CD14-positive monocyte (primary cell): ENCODE measurements at regions not wholly inside any gene's neighbourhood (a gene's known extent, or its start where the extent isn't known, plus 50 kb on each side); places are given as distances from the start of the nearest gene placed in this dataset.
A peak's percentile ranks its signal among the peaks of the same experiment; 100 is the strongest.

Source experiments
- DNase-seq, 3 donors: peaks; one replicate each; pipeline ENCODE4 v3.0.0-alpha.2; 2011 to 2022
- H2AFZ ChIP-seq: 2 replicates; pipeline ENCODE4 v1.6.0; 2012; ENCODE audit warnings: mild to moderate bottlenecking, low read depth, low read length, inconsistent platforms; ENCODE audit not compliant: insufficient read depth, poor library complexity, severe bottlenecking
- H3K27ac ChIP-seq, 2 donors: 1 replicate in 1 of 2; 2 replicates in 1 of 2; pipeline ENCODE4 v1.5.1; 2012 to 2013; ENCODE audit warnings: low read length in 2 of 2, control low read depth in 1 of 2, inconsistent platforms in 1 of 2, low read depth in 1 of 2, mild to moderate bottlenecking in 1 of 2
- H3K27me3 ChIP-seq, 2 donors: one replicate each; pipeline versions ENCODE4 v1.6.0 to v1.6.1; 2011 to 2013; ENCODE audit warnings: low read length in 2 of 2; ENCODE audit not compliant: control insufficient read depth in 2 of 2, insufficient read depth in 2 of 2
- H3K36me3 ChIP-seq, 2 donors: replicated peaks in 1 of 2; 1 replicate in 1 of 2; 2 replicates in 1 of 2; pipeline versions ENCODE4 v1.5.1 to v1.6.1; 2012 to 2013; ENCODE audit warnings: low read length in 2 of 2, control low read depth in 1 of 2, inconsistent platforms in 1 of 2, mild to moderate bottlenecking in 1 of 2; ENCODE audit not compliant: insufficient read depth in 2 of 2, control insufficient read depth in 1 of 2
- H3K4me1 ChIP-seq, 2 donors: 1 replicate in 1 of 2; 2 replicates in 1 of 2; pipeline versions ENCODE4 v1.5.1 to v1.6.1; 2012 to 2013; ENCODE audit warnings: low read length in 2 of 2, control low read depth in 1 of 2, inconsistent platforms in 1 of 2, mild to moderate bottlenecking in 1 of 2, moderate library complexity in 1 of 2; ENCODE audit not compliant: insufficient read depth in 2 of 2, control insufficient read depth in 1 of 2
- H3K4me2 ChIP-seq: replicated peaks from 2 replicates; pipeline ENCODE3; 2012; ENCODE audit warnings: low read length, moderate library complexity, mild to moderate bottlenecking; ENCODE audit not compliant: poor library complexity, severe bottlenecking; ENCODE audit errors: extremely low read depth
- H3K4me3 ChIP-seq, 3 experiments: fragments of 200-600 bp in 1 of 3; sonication (generic) in 1 of 3; replicated peaks in 1 of 3; 1 replicate in 2 of 3; 2 replicates in 1 of 3; pipeline ENCODE4 v1.5.1; 2011 to 2013; ENCODE audit warnings: low read length in 3 of 3, mild to moderate bottlenecking in 3 of 3, control low read depth in 2 of 3, low read depth in 2 of 3, inconsistent platforms in 1 of 3, moderate library complexity in 1 of 3
- H3K79me2 ChIP-seq: 2 replicates; pipeline ENCODE4 v1.6.0; 2012; ENCODE audit warnings: mild to moderate bottlenecking, control low read depth, inconsistent platforms, low read length, moderate library complexity; ENCODE audit not compliant: insufficient read depth
- H3K9ac ChIP-seq: 2 replicates; pipeline ENCODE4 v1.6.0; 2017; ENCODE audit warnings: low read length, mild to moderate bottlenecking; ENCODE audit not compliant: insufficient read depth, poor library complexity, severe bottlenecking
- H3K9me3 ChIP-seq, 2 donors: replicated peaks in 1 of 2; 1 replicate in 1 of 2; 2 replicates in 1 of 2; pipeline versions ENCODE4 v1.5.1 to v1.6.1; 2012 to 2013; ENCODE audit warnings: low read length in 2 of 2, control low read depth in 1 of 2; ENCODE audit not compliant: control insufficient read depth in 1 of 2, insufficient read depth in 1 of 2
- H4K20me1 ChIP-seq: 2 replicates; pipeline ENCODE4 v1.6.0; 2012; ENCODE audit warnings: mild to moderate bottlenecking, low read length, control low read depth, moderate library complexity; ENCODE audit not compliant: insufficient read depth
- H3K27ac Mint-ChIP-seq, 7 donors: one replicate each; pipeline ENCODE4 v1.8.0; 2020; ENCODE audit warnings: mild to moderate bottlenecking in 7 of 7, mixed read lengths in 7 of 7, moderate library complexity in 6 of 7, inconsistent platforms in 2 of 7
- H3K27me3 Mint-ChIP-seq, 3 donors: one replicate each; pipeline ENCODE4 v1.8.0; 2021 to 2022; ENCODE audit warnings: low read depth in 3 of 3, mild to moderate bottlenecking in 3 of 3, mixed read lengths in 3 of 3, moderate library complexity in 3 of 3, inconsistent platforms in 1 of 3
- H3K36me3 Mint-ChIP-seq, 2 donors: one replicate each; pipeline ENCODE4 v1.8.0; 2020; ENCODE audit warnings: mixed read lengths in 2 of 2, inconsistent platforms in 1 of 2, mild to moderate bottlenecking in 1 of 2
- H3K4me1 Mint-ChIP-seq: one replicate; pipeline ENCODE4 v1.8.0; 2020; ENCODE audit warnings: mild to moderate bottlenecking, mixed read lengths
- H3K4me3 Mint-ChIP-seq, 2 donors: one replicate each; pipeline ENCODE4 v1.8.0; 2020; ENCODE audit warnings: mild to moderate bottlenecking in 2 of 2, mixed read lengths in 2 of 2, moderate library complexity in 1 of 2
- H3K9me3 Mint-ChIP-seq, 7 donors: one replicate each; pipeline ENCODE4 v1.8.0; 2020 to 2022; ENCODE audit warnings: mixed read lengths in 7 of 7, mild to moderate bottlenecking in 6 of 7, moderate library complexity in 6 of 7, inconsistent platforms in 2 of 7
- WGBS: methylation state at CpG from one replicate; pipeline ENCODE4 v1.1.5; 2013; ENCODE audit warnings: missing lambda C conversion rate; ENCODE audit not compliant: insufficient coverage; 5-methylcytosine and 5-hydroxymethylcytosine counted together
- intact Hi-C, 2 donors: fragments of 100-400 bp; cut with micrococcal nuclease; formaldehyde crosslinking; loops; one replicate each; pipeline versions ENCODE4 v1.15.0 to v1.15.1; 2023
- TF ChIP-seq, protein P1 (sequence below): fragments of 200-600 bp; IDR thresholded peaks from one replicate; pipeline ENCODE4 v1.8.0; 2022; ENCODE audit warnings: antibody characterized with exemption, mild to moderate bottlenecking

DNA sequence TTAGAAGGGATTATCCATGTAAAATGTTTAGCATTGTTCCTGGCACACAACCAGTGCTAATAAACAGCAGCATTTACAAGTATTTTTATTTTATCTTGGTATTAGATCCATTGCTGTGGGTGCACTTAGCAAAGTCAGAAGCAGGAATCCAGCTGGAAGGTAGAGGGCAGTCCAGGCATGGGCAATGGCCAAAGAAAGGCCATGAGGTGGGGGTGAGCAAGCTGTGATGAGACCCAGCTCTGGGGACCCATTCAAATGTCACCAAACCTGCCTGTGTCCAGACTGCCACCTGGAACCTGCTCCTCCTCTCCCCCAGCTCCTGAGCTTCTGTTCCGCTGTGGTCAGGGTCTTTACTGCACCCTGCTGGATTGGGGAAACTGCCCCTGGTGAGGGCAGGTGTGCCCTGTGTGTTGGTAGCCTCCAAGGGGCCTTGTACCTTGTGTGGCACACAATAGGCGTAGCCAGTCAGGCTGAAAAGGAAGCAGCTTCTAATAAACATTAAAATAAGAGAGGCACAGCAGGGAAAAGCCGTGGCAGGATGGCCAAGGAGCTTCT lies 118.0 kb upstream of the CRHR1 start:
- Mint-ChIP-seq H3K4me1 (no peaks in the 10 kb centered on the region), H3K4me3 (no peak overlapping the region), H3K9me3 (peaks cover 0 to 4% (median 3%) of the 10 kb centered on the region in 7 donors), H3K27me3 (peaks cover 12 to 20% (median 13%) of the 10 kb centered on the region in 3 donors), H3K36me3 (no peaks in the 10 kb centered on the region), H3K27ac (peak overlapping the region in 1 of 7 donors; percentile 26)
- H3K27ac ChIP-seq, result no peak overlapping the region
- no peaks in the 10 kb centered on the region for H3K4me1 ChIP-seq
- DNase-seq, result no peak
- TF ChIP-seq, protein P1, sequence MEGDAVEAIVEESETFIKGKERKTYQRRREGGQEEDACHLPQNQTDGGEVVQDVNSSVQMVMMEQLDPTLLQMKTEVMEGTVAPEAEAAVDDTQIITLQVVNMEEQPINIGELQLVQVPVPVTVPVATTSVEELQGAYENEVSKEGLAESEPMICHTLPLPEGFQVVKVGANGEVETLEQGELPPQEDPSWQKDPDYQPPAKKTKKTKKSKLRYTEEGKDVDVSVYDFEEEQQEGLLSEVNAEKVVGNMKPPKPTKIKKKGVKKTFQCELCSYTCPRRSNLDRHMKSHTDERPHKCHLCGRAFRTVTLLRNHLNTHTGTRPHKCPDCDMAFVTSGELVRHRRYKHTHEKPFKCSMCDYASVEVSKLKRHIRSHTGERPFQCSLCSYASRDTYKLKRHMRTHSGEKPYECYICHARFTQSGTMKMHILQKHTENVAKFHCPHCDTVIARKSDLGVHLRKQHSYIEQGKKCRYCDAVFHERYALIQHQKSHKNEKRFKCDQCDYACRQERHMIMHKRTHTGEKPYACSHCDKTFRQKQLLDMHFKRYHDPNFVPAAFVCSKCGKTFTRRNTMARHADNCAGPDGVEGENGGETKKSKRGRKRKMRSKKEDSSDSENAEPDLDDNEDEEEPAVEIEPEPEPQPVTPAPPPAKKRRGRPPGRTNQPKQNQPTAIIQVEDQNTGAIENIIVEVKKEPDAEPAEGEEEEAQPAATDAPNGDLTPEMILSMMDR, result no peak
- WGBS, result no CpG with 5 or more reads among the region's 3 CpGs
- intact Hi-C loops, result no loop called here
- H3K79me2 ChIP-seq, result no peaks in the 10 kb centered on the region
- no peak overlapping the region for H3K4me2 ChIP-seq
- no peaks in the 10 kb centered on the region for H3K27me3 ChIP-seq
- no peaks in the 10 kb centered on the region for H4K20me1 ChIP-seq
- H3K9me3 ChIP-seq, result no peaks in the 10 kb centered on the region
- no peaks in the 10 kb centered on the region for H3K36me3 ChIP-seq
- no peak overlapping the region for H3K4me3 ChIP-seq
- H2AFZ ChIP-seq, result no peak overlapping the region
- H3K9ac ChIP-seq, result no peak overlapping the region

DNA sequence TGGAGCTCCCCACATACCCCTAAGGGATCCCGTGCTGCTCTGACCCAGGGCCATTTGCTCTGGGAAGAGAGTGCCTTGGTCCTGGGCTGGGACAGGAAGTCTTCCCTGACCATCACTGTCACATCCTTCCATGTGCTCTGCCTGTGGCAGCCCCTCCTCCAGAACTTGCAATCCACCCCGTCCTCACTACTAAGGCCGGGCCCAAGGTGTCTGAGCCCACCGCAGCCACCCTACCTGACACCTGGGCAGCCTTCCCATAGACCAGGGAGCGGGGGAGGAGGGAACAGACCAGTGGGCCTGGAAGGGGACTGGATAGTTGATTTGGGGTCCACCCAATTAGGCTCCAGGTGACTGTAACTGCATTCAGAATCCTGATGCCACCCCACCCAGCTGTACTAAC lies 117.5 kb upstream of the CRHR1 start:
- Histone ChIP-seq H3K4me1 (no peaks in the 10 kb centered on the region), H2AFZ (no peak overlapping the region), H3K9me3 (no peaks in the 10 kb centered on the region), H3K4me3 (no peak overlapping the region), H3K27me3 (no peaks in the 10 kb centered on the region), H3K9ac (no peak overlapping the region), H3K4me2 (no peak overlapping the region), H4K20me1 (no peaks in the 10 kb centered on the region), H3K79me2 (no peaks in the 10 kb centered on the region), H3K36me3 (no peaks in the 10 kb centered on the region), H3K27ac (no peak overlapping the region)
- Mint-ChIP-seq H3K27ac (no peak overlapping the region), H3K4me3 (no peak overlapping the region), H3K27me3 (peaks cover 9 to 22% (median 11%) of the 10 kb centered on the region in 3 donors), H3K9me3 (peaks cover 0 to 7% (median 3%) of the 10 kb centered on the region in 7 donors), H3K36me3 (no peaks in the 10 kb centered on the region), H3K4me1 (no peaks in the 10 kb centered on the region)
- 100% methylated on average over 1 of the region's 5 CpGs for WGBS
- TF ChIP-seq, protein P1, result no peak
- intact Hi-C loops, result no loop called here
- DNase-seq, result no peak
